GM12878 (cell line): ENCODE measurements at regions not wholly inside any gene's neighbourhood (a gene's known extent, or its start where the extent isn't known, plus 50 kb on each side); places are given as distances from the start of the nearest gene placed in this dataset.

Experiments
- ATAC-seq: fragments of 200-7000 bp; cut with Tn5 transposase; 3 replicates; pipeline ENCODE4 v1.9.1; 2020; ENCODE audit warnings: mild to moderate bottlenecking, moderate library complexity
- BruUV-seq: library from RNA; stranded (reverse); fragments of 400-500 nt; replicated peaks from 2 replicates; lab custom pipeline; 2021; lab: Mats Ljungman, UMichigan
- CTCF ChIA-PET: fragments of 300-600 bp; sonication (Branson Sonifier 250); formaldehyde crosslinking; extraction: SDS; loops from one replicate; lab custom pipeline; 2021; ENCODE audit warnings: inconsistent platforms; lab: Yijun Ruan, JAX
- POLR2A ChIA-PET: fragments of 350-600 bp; formaldehyde crosslinking; extraction: SDS; loops from one replicate; lab custom pipeline; 2021; ENCODE audit warnings: inconsistent platforms; lab: Charles Lee
- RAD21 ChIA-PET: fragments of 300-600 bp; sonication (Branson Sonifier 250); formaldehyde crosslinking; loops from one replicate; lab custom pipeline; 2023; ENCODE audit warnings: antibody characterized with exemption; ENCODE audit not compliant: unreplicated experiment; lab: Charles Lee
- SMC1A ChIA-PET: fragments of 300-600 bp; sonication (Branson Sonifier 250); formaldehyde crosslinking; loops from one replicate; lab custom pipeline; 2023; ENCODE audit not compliant: unreplicated experiment, uncharacterized antibody; lab: Charles Lee
- DNase-seq: peaks from one replicate; pipeline ENCODE4 v3.0.0-alpha.2; 2011; ENCODE audit warnings: low read depth, low spot score
- FAIRE-seq: peaks from 3 replicates; lab custom pipeline; 2011; peaks lifted over from hg19 to GRCh38; lab: Jason Lieb, UNC
- H2AFZ ChIP-seq: 2 replicates; pipeline ENCODE4 v1.6.0; 2011; ENCODE audit warnings: low read depth, low read length, control low read depth; ENCODE audit not compliant: control insufficient read depth
- H3K27ac ChIP-seq: 2 replicates; pipeline ENCODE4 v1.5.1; 2011; ENCODE audit warnings: control low read depth; ENCODE audit not compliant: control insufficient read depth, insufficient read depth
- H3K27me3 ChIP-seq, 2 experiments: replicated peaks in 1 of 2; 2 replicates each; pipeline versions ENCODE4 v1.6.0 to v1.6.1; 2011; ENCODE audit warnings: low read length in 1 of 2; ENCODE audit not compliant: control insufficient read depth in 2 of 2, insufficient read depth in 2 of 2
- H3K36me3 ChIP-seq, 2 experiments: 2 replicates each; pipeline ENCODE4 v1.5.1; 2011; ENCODE audit warnings: low read length in 1 of 2; ENCODE audit not compliant: control insufficient read depth in 2 of 2, insufficient read depth in 2 of 2
- H3K4me1 ChIP-seq: 2 replicates; pipeline ENCODE4 v1.6.1; 2011; ENCODE audit warnings: mild to moderate bottlenecking, low read length, moderate library complexity, mixed read lengths; ENCODE audit not compliant: control insufficient read depth, insufficient read depth
- H3K4me2 ChIP-seq: 2 replicates; pipeline ENCODE4 v1.6.0; 2011; ENCODE audit warnings: control low read depth; ENCODE audit not compliant: control insufficient read depth, insufficient read depth
- H3K4me3 ChIP-seq: fragments of 200-600 bp; sonication (generic); 2 replicates; pipeline ENCODE4 v1.5.1; 2016
- H3K79me2 ChIP-seq: 2 replicates; pipeline ENCODE4 v1.6.0; 2011; ENCODE audit warnings: low read length; ENCODE audit not compliant: control insufficient read depth, insufficient read depth
- H3K9ac ChIP-seq: 2 replicates; pipeline ENCODE4 v1.8.0; 2011; ENCODE audit warnings: low read length, control low read depth, mixed read lengths; ENCODE audit not compliant: control insufficient read depth, insufficient read depth
- H3K9me3 ChIP-seq: replicated peaks from 3 replicates; pipeline ENCODE4 v1.5.1; 2011; ENCODE audit warnings: mild to moderate bottlenecking, low read length; ENCODE audit not compliant: control insufficient read depth, insufficient read depth
- H4K20me1 ChIP-seq: 2 replicates; pipeline ENCODE4 v1.6.0; 2011; ENCODE audit not compliant: control insufficient read depth, insufficient read depth
- ASH2L ChIP-seq: fragments of 300-600, 200-600 bp; sonication (generic); IDR thresholded peaks from 2 replicates; pipeline ENCODE4 v1.6.1; 2017; ENCODE audit warnings: low read depth, mild to moderate bottlenecking, borderline replicate concordance
- CBFB ChIP-seq: IDR thresholded peaks from 2 replicates; pipeline ENCODE4 v1.6.1; 2016; ENCODE audit warnings: antibody characterized with exemption, low read depth
- CEBPZ ChIP-seq: fragments of 150-350 bp; IDR thresholded peaks from 2 replicates; pipeline ENCODE4 v1.6.1; 2016; ENCODE audit warnings: low read depth, low read length
- E2F4 ChIP-seq: IDR thresholded peaks from 2 replicates; pipeline ENCODE4 v1.6.1; 2012; ENCODE audit warnings: low read depth, low read length, improper control_type of control experiment
- EED ChIP-seq: sonication (generic); IDR thresholded peaks from 2 replicates; pipeline ENCODE4 v1.6.1; 2016; ENCODE audit warnings: antibody characterized with exemption, low read depth
- EGR1 ChIP-seq, 2 experiments: IDR thresholded peaks; 1 replicate in 1 of 2; 2 replicates in 1 of 2; pipeline ENCODE4 v1.6.1; 2011 to 2012; ENCODE audit warnings: low read depth in 2 of 2, low read length in 2 of 2, borderline replicate concordance in 1 of 2, mild to moderate bottlenecking in 1 of 2, moderate library complexity in 1 of 2
- ETV6 ChIP-seq, 2 experiments: fragments of 450-650 bp in 1 of 2; IDR thresholded peaks in 1 of 2; conservative IDR thresholded peaks in 1 of 2; 2 replicates each; pipeline ENCODE4 v1.6.1; 2014; ENCODE audit warnings: antibody characterized with exemption in 1 of 2, borderline replicate concordance in 1 of 2, low read depth in 1 of 2, mild to moderate bottlenecking in 1 of 2, moderate library complexity in 1 of 2
- EZH2 ChIP-seq: IDR thresholded peaks from 2 replicates; pipeline ENCODE4 v1.6.1; 2012; ENCODE audit warnings: low read depth, mild to moderate bottlenecking, control low read depth, inconsistent platforms, low read length, borderline replicate concordance; ENCODE audit not compliant: control insufficient read depth
- KAT2A ChIP-seq: conservative IDR thresholded peaks from 2 replicates; pipeline ENCODE4 v1.6.1; 2011; ENCODE audit warnings: low read depth, low read length; ENCODE audit not compliant: control insufficient read depth
- KDM1A ChIP-seq: fragments of 200-600 bp; sonication (generic); IDR thresholded peaks from 2 replicates; pipeline ENCODE4 v1.6.1; 2016; ENCODE audit warnings: borderline replicate concordance
- MYB ChIP-seq: fragments of 150-350 bp; IDR thresholded peaks from 2 replicates; pipeline ENCODE4 v1.6.1; 2014; ENCODE audit warnings: mild to moderate bottlenecking, low read depth, low read length, borderline replicate concordance
- PBX3 ChIP-seq: IDR thresholded peaks from 2 replicates; pipeline ENCODE4 v1.6.1; 2011; ENCODE audit warnings: mild to moderate bottlenecking, low read depth, low read length, moderate library complexity; ENCODE audit not compliant: insufficient replicate concordance
- PML ChIP-seq: IDR thresholded peaks from 2 replicates; pipeline ENCODE4 v1.6.1; 2012; ENCODE audit warnings: low read length, inconsistent platforms
- POLR2AphosphoS2 ChIP-seq: IDR thresholded peaks from 2 replicates; pipeline ENCODE4 v1.6.1; 2011; ENCODE audit warnings: low read depth, mild to moderate bottlenecking, low read length, improper control_type of control experiment, moderate library complexity
- SMAD1 ChIP-seq: fragments of 450-650 bp; IDR thresholded peaks from 2 replicates; pipeline ENCODE4 v1.6.1; 2018; ENCODE audit warnings: mild to moderate bottlenecking, low read depth; ENCODE audit not compliant: partially characterized antibody
- SREBF1 ChIP-seq: IDR thresholded peaks from 2 replicates; pipeline ENCODE4 v1.6.1; 2012; ENCODE audit warnings: mild to moderate bottlenecking, low read length
- USF2 ChIP-seq: IDR thresholded peaks from 2 replicates; pipeline ENCODE4 v1.6.1; 2011; ENCODE audit warnings: low read depth, low read length, improper control_type of control experiment, borderline replicate concordance
- in situ Hi-C: fragments of 300-500 bp; cut with MboI; formaldehyde crosslinking; loops from 9 replicates; pipeline ENCODE4 v1.14.3; 2018; ENCODE audit warnings: mixed read lengths
- intact Hi-C: fragments of 100-400 bp; cut with micrococcal nuclease; formaldehyde crosslinking; loops from one replicate; pipeline ENCODE4 v1.14.2; 2022; ENCODE audit not compliant: unreplicated experiment

- TF ChIP-seq CEBPZ: no peak
- no peak for TF ChIP-seq POLR2AphosphoS2
- TF ChIP-seq ETV6 (conservative IDR thresholded peaks at IDR 0.05 in 1 of 2, IDR thresholded peaks at IDR 0.05 in 1 of 2; ENCODE audit: borderline replicate concordance in 1 of 2, low read depth in 1 of 2): no peak
- no peak for TF ChIP-seq KDM1A
- no peak for TF ChIP-seq ASH2L
- TF ChIP-seq MYB: no peak
- TF ChIP-seq EZH2: no peak
- no peak for TF ChIP-seq SMAD1
- no peak for TF ChIP-seq KAT2A
- no peak for TF ChIP-seq SREBF1
- no peak for TF ChIP-seq PML
- TF ChIP-seq EED: no peak
- TF ChIP-seq E2F4: no peak
- no peak for TF ChIP-seq USF2
- TF ChIP-seq PBX3: no peak
- no peak for TF ChIP-seq EGR1 (IDR thresholded peaks at IDR 0.05; ENCODE audit: borderline replicate concordance in 1 of 2, low read depth in 2 of 2, low read length in 2 of 2)
- TF ChIP-seq CBFB: no peak
- no TSS peak for BruUV-seq
- ChIA-PET CTCF (no interaction called here), POLR2A (no interaction called here), RAD21 (no interaction called here), SMC1A (interaction anchor here (1.4 kb wide), 1 partner anchor 131 kb away, joined by 3 read pairs; no protein-coding TSS in a partner anchor)
- Histone ChIP-seq H3K9me3 (peaks cover 8% of the 10 kb centered on the region; the same call in 2 of the 3 replicates), H4K20me1 (no peaks in the 10 kb centered on the region), H3K27me3 (no peaks in the 10 kb centered on the region), H2AFZ (no peak overlapping the region), H3K36me3 (no peaks in the 10 kb centered on the region), H3K4me1 (no peaks in the 10 kb centered on the region), H3K4me3 (no peak overlapping the region), H3K9ac (no peak overlapping the region), H3K27ac (no peak overlapping the region), H3K79me2 (no peaks in the 10 kb centered on the region), H3K4me2 (no peak overlapping the region)
- FAIRE-seq: no peak
- intact Hi-C loops (no loop called here), in situ Hi-C loops (no loop called here)
- no peak for ATAC-seq
- no peak for DNase-seq
Observed at GRCh38 chr22:22997262-22997898, 72.9 kb upstream of the GNAZ start.
